Left renal cortex interstitium (tissue), 4 donors: ENCODE measurements at regions not wholly inside any gene's neighbourhood (a gene's known extent, or its start where the extent isn't known, plus 50 kb on each side); places are given as distances from the start of the nearest gene placed in this dataset.
A peak's percentile ranks its signal among the peaks of the same experiment; 100 is the strongest.
"Not testable (repeated sequence)": the region's sequence is repeated elsewhere in the genome, so short reads cannot be mapped to it uniquely, and the experiment has no call there.

ENCODE experiments used
- DNase-seq, 4 donors: peaks; one replicate each; pipeline ENCODE4 v3.0.0-alpha.2; 2013; ENCODE audit warnings: low read depth in 4 of 4, low spot score in 2 of 4, missing footprints in 1 of 4

GRCh38 chr4:34309383-34309906 lies 1934.9 kb downstream of the ARAP2 start:
- DNase-seq: no peak

GRCh38 chr4:34318773-34319172 lies 1925.5 kb downstream of the ARAP2 start:
- no peak for DNase-seq

GRCh38 chr4:34323549-34324320 lies 1920.6 kb downstream of the ARAP2 start:
- DNase-seq: no peak

- no peak for DNase-seq
These were observed 1915.4 kb downstream of the ARAP2 start for GRCh38 chr4:34328939-34329338.

GRCh38 chr4:34335156-34335555 lies 1909.2 kb downstream of the ARAP2 start:
- not testable (repeated sequence) for DNase-seq

GRCh38 chr4:34335556-34335955 lies 1908.8 kb downstream of the ARAP2 start:
- DNase-seq: not testable (repeated sequence)

- DNase-seq: no peak
These were observed 1881.7 kb downstream of the ARAP2 start for GRCh38 chr4:34362654-34363053.

GRCh38 chr4:34363842-34364241 lies 1880.5 kb downstream of the ARAP2 start:
- DNase-seq: no peak

GRCh38 chr4:34365946-34366345 lies 1878.4 kb downstream of the ARAP2 start:
- DNase-seq: no peak

GRCh38 chr4:34371676-34372075 lies 1872.6 kb downstream of the ARAP2 start:
- no peak for DNase-seq

GRCh38 chr4:34372815-34373214 lies 1871.5 kb downstream of the ARAP2 start:
- no peak for DNase-seq

- DNase-seq: no peak
These were observed 1870.9 kb downstream of the ARAP2 start for GRCh38 chr4:34373456-34373855.

- no peak for DNase-seq
These were observed 1832.1 kb downstream of the ARAP2 start for GRCh38 chr4:34412233-34412632.

GRCh38 chr4:34412911-34413310 lies 1831.4 kb downstream of the ARAP2 start:
- DNase-seq: no peak

GRCh38 chr4:34417160-34417559 lies 1827.2 kb downstream of the ARAP2 start:
- DNase-seq: no peak

- DNase-seq: no peak
These were observed 1824.4 kb downstream of the ARAP2 start for GRCh38 chr4:34419871-34420270.

- peak in 1 of 4 donors; percentile 12 for DNase-seq
These were observed 1821.7 kb downstream of the ARAP2 start for GRCh38 chr4:34422472-34423175.

GRCh38 chr4:34432706-34433105 lies 1811.6 kb downstream of the ARAP2 start:
- DNase-seq: no peak

- DNase-seq: not testable (repeated sequence)
These were observed 1809.9 kb downstream of the ARAP2 start for GRCh38 chr4:34434377-34434776.

- DNase-seq: no peak
These were observed 1780.1 kb downstream of the ARAP2 start for GRCh38 chr4:34464196-34464595.

GRCh38 chr4:34466411-34466810 lies 1777.9 kb downstream of the ARAP2 start:
- no peak for DNase-seq

- DNase-seq: no peak
These were observed 1774.8 kb downstream of the ARAP2 start for GRCh38 chr4:34469516-34469915.
